ENCODE measurements at regions not wholly inside any gene's neighbourhood (a gene's known extent, or its start where the extent isn't known, plus 50 kb on each side); places are given as distances from the start of the nearest gene placed in this dataset.
"Not testable (repeated sequence)": the region's sequence is repeated elsewhere in the genome, so short reads cannot be mapped to it uniquely, and the experiment has no call there.

DNA sequence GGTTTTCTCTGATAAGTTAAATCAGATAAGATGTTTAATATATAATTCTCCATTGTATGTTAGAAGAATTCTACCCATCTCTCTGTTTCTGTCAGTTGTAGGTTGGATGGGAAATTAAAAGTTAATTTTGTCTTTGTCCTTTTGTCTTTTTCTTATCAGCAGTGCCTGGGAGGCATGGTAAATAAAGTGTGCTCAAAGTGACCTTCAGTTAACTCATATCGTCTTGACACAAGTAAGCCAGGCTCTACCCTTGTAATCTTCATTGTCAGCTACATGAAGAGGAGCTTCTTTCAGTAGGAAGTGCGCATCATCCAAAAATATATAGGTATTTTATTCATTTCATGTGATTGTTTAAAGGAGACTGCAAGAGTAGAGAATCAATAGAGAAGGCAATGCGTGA lies 138.9 kb upstream of the NRIP1 start:
- DNase-seq (ENCODE audit: low read depth), result no peak

GRCh38 chr21:15204140-15204969 lies 139.6 kb upstream of the NRIP1 start:
- no peak for DNase-seq (ENCODE audit: low read depth)

DNA sequence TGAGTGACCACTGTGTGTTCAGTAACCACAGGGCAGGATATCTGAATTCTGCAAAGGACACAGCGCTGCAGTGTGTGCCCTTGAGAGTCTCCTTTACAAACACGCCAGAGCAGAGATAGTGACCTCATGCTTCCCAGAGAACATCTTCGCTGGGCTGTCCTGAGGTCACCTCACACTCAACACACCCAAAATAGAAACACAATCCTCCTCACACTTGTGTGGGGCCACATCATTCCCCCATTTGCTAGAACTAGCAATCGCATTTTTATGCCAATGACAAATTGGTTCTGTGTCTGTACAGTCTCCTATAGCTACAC lies 140.1 kb upstream of the NRIP1 start:
- DNase-seq (ENCODE audit: low read depth), result no peak

DNA sequence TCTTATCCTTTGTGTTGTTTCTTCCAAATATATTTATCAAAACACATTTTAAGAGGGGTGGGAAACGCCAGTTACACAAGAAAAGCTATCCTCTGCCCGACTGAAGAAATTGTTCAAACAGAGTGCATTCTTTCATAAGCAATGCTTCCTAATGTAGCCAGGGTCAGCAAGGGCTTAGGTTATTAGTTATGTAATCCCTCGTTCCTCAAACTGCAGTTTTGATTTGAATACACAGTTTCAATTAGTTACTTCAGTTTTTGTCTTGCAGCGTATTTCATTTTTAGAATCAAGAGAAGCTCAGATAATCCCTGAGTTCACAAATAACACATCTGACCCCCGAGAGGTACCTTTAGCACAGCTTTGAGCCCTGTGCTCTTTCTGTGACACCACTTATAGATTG lies 141.7 kb upstream of the NRIP1 start:
- DNase-seq (ENCODE audit: low read depth), result no peak

- DNase-seq (ENCODE audit: low read depth), result no peak
Measured at GRCh38 chr21:15207231-15207630, 142.4 kb upstream of the NRIP1 start.

GRCh38 chr21:15207635-15208370 lies 143.0 kb upstream of the NRIP1 start:
- DNase-seq (ENCODE audit: low read depth), result no peak

DNA sequence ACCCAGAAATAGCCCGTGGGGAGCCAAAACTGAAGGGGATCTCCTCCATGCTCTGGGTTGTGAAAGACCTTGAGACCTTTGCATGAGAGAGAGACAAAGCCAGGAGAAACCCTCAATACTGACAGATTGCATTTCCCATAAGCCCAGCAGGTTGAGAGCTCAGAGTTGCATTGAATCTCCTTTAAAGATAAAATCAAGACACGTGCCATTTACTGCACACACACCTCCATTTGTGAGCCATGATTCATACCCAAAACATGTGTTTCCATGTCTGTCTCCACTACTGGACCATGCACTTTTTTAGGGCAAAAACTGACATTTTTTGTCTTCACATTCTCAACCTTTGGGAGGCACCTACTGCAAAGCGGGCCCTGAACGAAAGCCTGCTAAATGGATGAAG lies 144.0 kb upstream of the NRIP1 start:
- DNase-seq (ENCODE audit: low read depth), result no peak

GRCh38 chr21:15209224-15209623 lies 144.4 kb upstream of the NRIP1 start:
- no peak for DNase-seq (ENCODE audit: low read depth)

- DNase-seq (ENCODE audit: low read depth), result no peak
Measured at GRCh38 chr21:15210235-15210678, 145.5 kb upstream of the NRIP1 start.

DNA sequence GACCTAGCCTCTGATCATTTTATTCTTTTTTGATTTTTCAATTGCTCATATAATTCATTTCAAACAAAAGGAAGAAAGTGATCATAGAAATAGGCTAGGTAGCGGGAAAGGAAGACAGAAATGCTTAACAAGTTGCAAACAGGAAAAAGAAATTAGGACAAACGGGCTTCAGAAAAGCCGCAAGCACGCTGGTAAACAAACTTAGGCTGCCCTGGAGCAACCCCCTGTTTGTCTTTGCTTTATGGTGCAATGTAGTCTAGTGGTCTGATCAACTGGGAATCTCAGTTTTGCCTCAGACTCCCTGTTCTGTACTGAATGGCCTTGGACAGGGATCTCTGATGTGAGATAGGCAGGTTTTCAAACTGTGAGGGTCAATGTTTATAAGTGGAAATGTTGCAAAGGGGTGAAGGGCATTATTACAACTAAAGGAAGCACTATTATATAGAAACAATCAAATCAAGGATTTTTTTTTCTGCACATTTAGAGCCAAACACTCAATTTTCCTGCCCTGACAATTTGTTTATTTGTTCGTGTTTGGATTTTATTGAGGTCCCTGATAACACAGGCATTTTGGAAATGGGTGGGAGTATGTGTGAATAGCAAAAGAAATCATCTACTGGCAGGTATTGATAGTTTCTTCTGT lies 146.8 kb upstream of the NRIP1 start:
- DNase-seq (ENCODE audit: low read depth), result no peak

GRCh38 chr21:15212206-15212605 lies 147.4 kb upstream of the NRIP1 start:
- no peak for DNase-seq (ENCODE audit: low read depth)

- DNase-seq (ENCODE audit: low read depth), result not testable (repeated sequence)
Measured at GRCh38 chr21:15218476-15218875, 153.7 kb upstream of the NRIP1 start.

GRCh38 chr21:15219039-15219438 lies 154.2 kb upstream of the NRIP1 start:
- DNase-seq (ENCODE audit: low read depth), result no peak

DNA sequence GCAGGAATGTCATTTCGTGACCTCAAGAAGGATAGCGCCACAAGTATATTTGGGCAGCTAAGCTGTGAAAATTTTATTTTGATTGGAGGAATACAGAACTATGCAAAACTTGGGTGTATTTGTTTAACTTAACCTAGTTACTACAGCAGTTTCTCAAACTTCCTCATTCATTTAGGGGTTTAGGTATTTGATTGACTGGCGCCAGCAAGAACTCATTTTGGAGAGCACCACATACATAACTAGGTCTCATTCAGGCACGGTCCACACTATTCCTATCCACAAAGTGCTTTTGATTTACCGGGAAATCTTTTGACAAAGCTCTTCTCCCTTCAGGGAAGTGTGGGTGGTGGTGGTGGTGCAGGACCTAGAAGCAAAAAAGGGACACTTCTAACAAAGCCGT lies 155.1 kb upstream of the NRIP1 start:
- DNase-seq (ENCODE audit: low read depth), result no peak

DNA sequence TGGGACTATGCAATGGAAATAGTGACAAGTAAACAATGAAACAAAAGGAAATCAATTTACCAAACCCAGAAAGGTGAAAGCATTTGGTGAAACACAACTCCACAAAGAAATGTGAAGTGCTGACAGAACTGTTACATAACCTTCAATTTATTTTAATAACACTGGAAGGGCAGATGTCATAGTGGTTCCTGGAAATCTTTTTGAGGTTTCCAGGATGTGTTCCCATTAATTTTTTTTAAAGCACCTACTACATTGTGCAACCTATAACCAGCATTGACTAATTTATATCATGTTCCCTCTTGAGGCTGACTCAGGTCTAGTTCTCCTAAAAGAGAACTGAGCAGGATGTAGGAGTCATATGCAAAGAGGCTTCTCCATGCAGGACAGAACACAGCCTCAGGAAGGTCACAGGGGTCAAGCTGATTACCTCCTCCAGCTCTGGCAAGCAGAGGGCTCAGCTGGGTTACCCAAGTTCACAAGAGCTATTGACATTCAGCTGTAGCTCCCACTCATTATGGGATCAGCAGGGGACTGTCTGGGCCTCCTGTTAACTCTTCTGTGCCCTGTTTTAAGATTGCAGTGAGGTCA lies 157.1 kb upstream of the NRIP1 start:
- no peak for DNase-seq (ENCODE audit: low read depth)

GRCh38 chr21:15222707-15223106 lies 157.9 kb upstream of the NRIP1 start:
- DNase-seq (ENCODE audit: low read depth), result no peak

GRCh38 chr21:15224346-15225086 lies 159.7 kb upstream of the NRIP1 start:
- DNase-seq (ENCODE audit: low read depth), result no peak

DNA sequence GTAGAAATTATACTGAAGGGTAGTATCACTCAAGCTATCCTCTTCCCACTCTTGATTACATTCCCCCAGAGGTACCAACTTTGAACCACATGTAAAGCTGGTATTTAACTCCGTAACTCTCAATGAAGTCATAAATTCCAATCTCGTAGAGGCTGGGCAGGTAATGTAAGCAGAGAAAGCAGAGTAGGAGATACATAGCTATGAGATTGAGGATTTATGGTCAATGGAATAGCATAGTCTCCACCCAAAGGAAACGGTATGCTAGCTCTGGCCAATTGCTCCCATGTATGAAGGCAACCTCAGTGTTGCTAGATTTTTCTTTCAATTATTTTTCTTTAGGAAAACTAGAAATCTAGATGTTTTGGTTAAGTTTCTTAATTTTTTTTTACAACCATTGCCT lies 163.1 kb upstream of the NRIP1 start:
- DNase-seq (ENCODE audit: low read depth), result no peak

- no peak for DNase-seq (ENCODE audit: low read depth)
Measured at GRCh38 chr21:15229390-15229789, 164.6 kb upstream of the NRIP1 start.

GRCh38 chr21:15233611-15234010 lies 168.8 kb upstream of the NRIP1 start:
- DNase-seq (ENCODE audit: low read depth), result no peak

DNA sequence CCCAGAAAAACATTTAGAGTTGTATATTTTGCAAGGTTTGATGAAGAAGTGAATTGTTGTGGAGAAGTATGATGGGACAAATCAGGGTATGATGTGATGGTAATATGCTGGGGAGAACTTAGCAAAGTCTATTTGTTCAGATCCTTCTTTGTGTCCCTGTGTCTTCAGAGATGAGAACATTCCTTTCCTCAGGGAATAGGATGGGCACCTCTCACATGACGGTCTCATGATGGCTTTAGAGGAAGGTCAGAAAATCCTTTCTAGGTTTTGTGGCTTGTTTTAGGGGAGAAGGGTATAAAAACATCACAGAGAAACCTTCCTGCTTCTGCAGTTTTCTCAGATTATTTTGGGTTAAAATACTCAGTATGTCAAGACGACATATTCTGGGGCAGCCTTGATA lies 171.3 kb upstream of the NRIP1 start:
- DNase-seq (ENCODE audit: low read depth), result no peak

DNA sequence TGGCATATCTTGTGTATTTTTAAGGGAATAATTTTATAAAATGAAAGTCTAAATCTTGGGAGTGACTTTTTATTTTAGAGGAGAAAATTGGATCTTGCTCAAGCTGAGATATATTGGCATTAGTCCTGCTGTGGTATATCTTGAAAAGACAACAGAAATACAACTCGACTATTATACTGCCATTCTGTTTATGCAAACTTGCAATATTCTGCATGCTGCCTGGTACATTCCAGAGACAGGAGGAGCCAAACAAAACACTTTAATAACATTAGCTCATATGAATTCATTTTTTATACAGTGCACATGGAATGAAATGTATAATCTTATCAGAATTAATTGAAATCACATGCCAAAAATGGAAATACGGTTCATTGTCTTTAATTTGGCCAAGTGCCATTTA lies 176.0 kb upstream of the NRIP1 start:
- DNase-seq (ENCODE audit: low read depth), result no peak
